ENCODE measurements at regions not wholly inside any gene's neighbourhood (a gene's known extent, or its start where the extent isn't known, plus 50 kb on each side); places are given as distances from the start of the nearest gene placed in this dataset.

- Histone ChIP-seq H3K4me3 (no peak overlapping the region), H3K27me3 (no peaks in the 10 kb centered on the region), H3K9me2 (replicated peaks; ENCODE audit: insufficient read depth) (no peaks in the 10 kb centered on the region), H4K20me1 (ENCODE audit: insufficient read depth, poor library complexity, severe bottlenecking) (no peaks in the 10 kb centered on the region), H3K4me2 (no peak overlapping the region), H3K9me3 (ENCODE audit: low read depth) (no peaks in the 10 kb centered on the region), H3K36me3 (replicated peaks; ENCODE audit: insufficient read depth, low read depth) (no peaks in the 10 kb centered on the region), H3K27ac (no peak overlapping the region), H3K4me1 (ENCODE audit: insufficient read depth) (no peaks in the 10 kb centered on the region), H2AFZ (no peak overlapping the region), H3K79me2 (no peaks in the 10 kb centered on the region)
- no peak for TF ChIP-seq CTCF (IDR thresholded peaks at IDR 0.05; ENCODE audit: poor library complexity)
- no peak for TF ChIP-seq EZH2 (IDR thresholded peaks at IDR 0.05; ENCODE audit: borderline replicate concordance)
- TF ChIP-seq EZH2phosphoT487 (IDR thresholded peaks at IDR 0.05; ENCODE audit: low read depth, severe bottlenecking, unreplicated experiment) = no peak
- no peak for DNase-seq (ENCODE audit: low spot score)
Observed at GRCh38 chr14:65937960-65938316, 525.4 kb downstream of the FUT8 start.

- H3K4me2 ChIP-seq = no peak overlapping the region
- H4K20me1 ChIP-seq (ENCODE audit: insufficient read depth, poor library complexity, severe bottlenecking) = no peaks in the 10 kb centered on the region
- H3K27ac ChIP-seq = no peak overlapping the region
- no peaks in the 10 kb centered on the region for H3K4me1 ChIP-seq (ENCODE audit: insufficient read depth)
- H3K27me3 ChIP-seq = no peaks in the 10 kb centered on the region
- TF ChIP-seq EZH2phosphoT487 (IDR thresholded peaks at IDR 0.05; ENCODE audit: low read depth, severe bottlenecking, unreplicated experiment) = no peak
- no peak for TF ChIP-seq EZH2 (IDR thresholded peaks at IDR 0.05; ENCODE audit: borderline replicate concordance)
- H3K9me2 ChIP-seq (replicated peaks; ENCODE audit: insufficient read depth) = no peaks in the 10 kb centered on the region
- H3K36me3 ChIP-seq (replicated peaks; ENCODE audit: insufficient read depth, low read depth) = no peaks in the 10 kb centered on the region
- H3K9me3 ChIP-seq (ENCODE audit: low read depth) = no peaks in the 10 kb centered on the region
- DNase-seq (ENCODE audit: low spot score) = no peak
- 78% methylated on average over 2 of the region's 2 CpGs for WGBS (ENCODE audit: low lambda C conversion rate, missing lambda C conversion rate)
- no peak overlapping the region for H3K4me3 ChIP-seq
- no peak overlapping the region for H2AFZ ChIP-seq
- no peaks in the 10 kb centered on the region for H3K79me2 ChIP-seq
Observed at GRCh38 chr14:65938738-65939137, 526.2 kb downstream of the FUT8 start.

- no peaks in the 10 kb centered on the region for H3K79me2 ChIP-seq
- H3K27ac ChIP-seq = no peak overlapping the region
- TF ChIP-seq EZH2 (IDR thresholded peaks at IDR 0.05; ENCODE audit: borderline replicate concordance) (no peak), EZH2phosphoT487 (IDR thresholded peaks at IDR 0.05; ENCODE audit: low read depth, severe bottlenecking, unreplicated experiment) (no peak), CTCF (IDR thresholded peaks at IDR 0.05; ENCODE audit: poor library complexity) (no peak)
- no peak overlapping the region for H3K4me2 ChIP-seq
- no peaks in the 10 kb centered on the region for H3K36me3 ChIP-seq (replicated peaks; ENCODE audit: insufficient read depth, low read depth)
- no peak overlapping the region for H3K4me3 ChIP-seq
- no peak for DNase-seq (ENCODE audit: low spot score)
- H3K4me1 ChIP-seq (ENCODE audit: insufficient read depth) = no peaks in the 10 kb centered on the region
- 97% methylated on average over 1 of the region's 1 CpG for WGBS (ENCODE audit: low lambda C conversion rate, missing lambda C conversion rate)
- H3K27me3 ChIP-seq = no peaks in the 10 kb centered on the region
- H3K9me2 ChIP-seq (replicated peaks; ENCODE audit: insufficient read depth) = no peaks in the 10 kb centered on the region
- no peak overlapping the region for H2AFZ ChIP-seq
- no peaks in the 10 kb centered on the region for H4K20me1 ChIP-seq (ENCODE audit: insufficient read depth, poor library complexity, severe bottlenecking)
- no peaks in the 10 kb centered on the region for H3K9me3 ChIP-seq (ENCODE audit: low read depth)
Observed at GRCh38 chr14:65939184-65939583, 526.7 kb downstream of the FUT8 start.

- no peaks in the 10 kb centered on the region for H3K9me2 ChIP-seq (replicated peaks; ENCODE audit: insufficient read depth)
- H3K4me1 ChIP-seq (ENCODE audit: insufficient read depth) = no peaks in the 10 kb centered on the region
- no peak overlapping the region for H3K4me2 ChIP-seq
- TF ChIP-seq EZH2 (IDR thresholded peaks at IDR 0.05; ENCODE audit: borderline replicate concordance) = no peak
- peak; percentile 14 for TF ChIP-seq CTCF (IDR thresholded peaks at IDR 0.05; ENCODE audit: poor library complexity)
- TF ChIP-seq EZH2phosphoT487 (IDR thresholded peaks at IDR 0.05; ENCODE audit: low read depth, severe bottlenecking, unreplicated experiment) = no peak
- DNase-seq (ENCODE audit: low spot score) = peak; percentile 32
- 88% methylated on average over 9 of the region's 9 CpGs for WGBS (ENCODE audit: low lambda C conversion rate, missing lambda C conversion rate)
- no peak overlapping the region for H3K27ac ChIP-seq
- no peak overlapping the region for H3K4me3 ChIP-seq
- H2AFZ ChIP-seq = no peak overlapping the region
- no peaks in the 10 kb centered on the region for H3K79me2 ChIP-seq
- no peaks in the 10 kb centered on the region for H3K36me3 ChIP-seq (replicated peaks; ENCODE audit: insufficient read depth, low read depth)
- no peaks in the 10 kb centered on the region for H4K20me1 ChIP-seq (ENCODE audit: insufficient read depth, poor library complexity, severe bottlenecking)
- H3K9me3 ChIP-seq (ENCODE audit: low read depth) = no peaks in the 10 kb centered on the region
- H3K27me3 ChIP-seq = no peaks in the 10 kb centered on the region
Observed at GRCh38 chr14:65940056-65940735, 527.7 kb downstream of the FUT8 start.

Data from hepatocyte (in vitro differentiated cells).